Stomach smooth muscle (tissue), 2 donors: ENCODE measurements at regions not wholly inside any gene's neighbourhood (a gene's known extent, or its start where the extent isn't known, plus 50 kb on each side); places are given as distances from the start of the nearest gene placed in this dataset.

ENCODE experiments used
- H3K27ac ChIP-seq: one replicate; pipeline ENCODE4 v1.7.0; 2013; ENCODE audit warnings: mild to moderate bottlenecking, low read length, inconsistent platforms
- H3K27me3 ChIP-seq, 2 donors: one replicate each; pipeline ENCODE4 v1.7.0; 2013; ENCODE audit warnings: low read length in 2 of 2; ENCODE audit not compliant: insufficient read depth in 2 of 2, control insufficient read depth in 1 of 2
- H3K36me3 ChIP-seq, 2 donors: one replicate each; pipeline ENCODE4 v1.7.0; 2013; ENCODE audit warnings: low read length in 2 of 2; ENCODE audit not compliant: control insufficient read depth in 2 of 2, insufficient read depth in 2 of 2
- H3K4me1 ChIP-seq: one replicate; pipeline ENCODE4 v1.7.0; 2013; ENCODE audit warnings: low read length; ENCODE audit not compliant: control insufficient read depth, insufficient read depth
- H3K4me3 ChIP-seq, 2 donors: one replicate each; pipeline ENCODE4 v1.7.0; 2013; ENCODE audit warnings: low read length in 2 of 2
- H3K9ac ChIP-seq, 2 donors: one replicate each; pipeline ENCODE4 v1.7.0; 2013; ENCODE audit warnings: low read length in 2 of 2, mild to moderate bottlenecking in 1 of 2
- H3K9me3 ChIP-seq, 2 donors: one replicate each; pipeline ENCODE4 v1.7.0; 2013; ENCODE audit warnings: low read length in 2 of 2; ENCODE audit not compliant: control insufficient read depth in 2 of 2
- donor health status: healthy.
- donor health status: Pancreatic carcinoma.

DNA sequence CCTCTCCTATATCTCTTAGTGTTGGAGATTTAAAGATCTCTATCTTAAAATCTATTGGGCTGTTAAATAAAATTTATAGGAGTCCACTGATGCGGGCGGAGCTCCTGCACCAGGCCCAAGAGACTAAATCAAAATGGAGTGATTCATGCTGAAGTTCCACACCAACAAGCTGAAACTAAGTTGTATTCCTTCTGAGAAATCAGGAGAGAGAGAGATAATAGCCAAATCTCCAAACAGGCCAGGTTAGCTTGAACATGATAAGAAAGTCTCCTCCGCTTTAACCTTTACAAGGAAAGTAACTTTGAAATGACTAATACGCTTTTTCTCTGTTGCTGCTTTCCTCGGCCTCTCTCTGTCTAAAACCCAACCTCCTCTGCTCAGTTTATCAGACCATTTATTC lies 241.9 kb upstream of the NBEA start:
- Histone ChIP-seq H3K4me3 (no peak overlapping the region), H3K27me3 (no peaks in the 10 kb centered on the region), H3K36me3 (no peaks in the 10 kb centered on the region), H3K27ac (no peak overlapping the region), H3K4me1 (no peaks in the 10 kb centered on the region), H3K9me3 (no peaks in the 10 kb centered on the region), H3K9ac (no peak overlapping the region)

DNA sequence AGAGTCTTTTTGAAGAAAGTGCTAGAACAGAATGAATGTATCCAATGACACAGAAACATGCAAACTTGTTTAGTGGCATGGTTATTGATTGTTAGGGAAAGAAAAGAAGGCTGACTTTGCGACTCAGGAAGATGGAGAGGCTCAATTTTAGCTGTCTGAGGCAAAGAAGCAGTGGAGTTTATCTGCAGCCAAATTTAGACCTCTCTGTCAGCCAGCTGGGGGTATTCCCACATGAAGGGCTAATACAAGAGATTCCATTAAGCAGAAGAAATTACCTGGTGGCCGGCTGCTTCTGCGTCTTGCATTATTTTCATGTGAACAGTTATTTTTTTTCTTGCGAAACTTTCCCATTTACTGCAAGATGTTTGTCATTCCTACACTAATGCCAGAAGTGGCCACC lies 240.2 kb upstream of the NBEA start:
- Histone ChIP-seq H3K9ac (no peak overlapping the region), H3K36me3 (no peaks in the 10 kb centered on the region), H3K27ac (no peak overlapping the region), H3K4me1 (no peaks in the 10 kb centered on the region), H3K4me3 (no peak overlapping the region), H3K27me3 (no peaks in the 10 kb centered on the region), H3K9me3 (no peaks in the 10 kb centered on the region)

DNA sequence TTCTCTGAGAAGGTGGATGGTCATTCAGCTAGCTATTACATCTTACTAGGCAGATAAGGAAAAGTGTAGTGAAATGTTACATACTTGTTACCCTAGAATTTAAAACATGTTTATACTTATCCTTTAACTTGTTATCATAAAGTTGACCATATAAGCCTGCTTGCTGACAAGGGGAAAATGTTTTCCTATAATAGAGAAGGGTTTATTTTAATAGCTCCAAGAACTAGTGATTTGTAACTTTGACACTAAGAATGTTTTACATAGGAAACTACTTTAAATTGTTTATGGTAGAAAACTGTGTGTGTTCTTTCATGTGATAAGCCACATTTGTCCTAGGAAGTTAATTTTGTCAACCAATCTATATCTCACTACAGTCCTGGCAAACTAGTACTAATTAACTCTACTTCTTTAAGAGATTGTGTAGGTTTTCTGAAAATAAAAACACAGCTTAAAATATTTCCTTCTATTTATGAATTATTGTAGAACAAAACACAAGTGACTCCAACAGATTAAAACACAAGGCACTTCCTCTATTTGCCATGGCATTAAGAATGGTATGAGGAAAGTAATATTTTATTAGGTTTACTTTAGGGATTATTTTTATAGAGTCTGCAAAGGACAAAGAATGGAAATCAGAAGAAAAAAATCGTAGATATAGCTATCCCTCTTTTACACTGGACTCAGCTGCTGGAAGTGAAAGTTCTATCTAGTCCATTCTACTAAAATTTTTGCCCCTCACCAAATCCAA lies 233.3 kb upstream of the NBEA start:
- no peaks in the 10 kb centered on the region for H3K36me3 ChIP-seq
- H3K4me1 ChIP-seq = no peaks in the 10 kb centered on the region
- H3K9me3 ChIP-seq = peaks cover 0 to 6% of the 10 kb centered on the region in 2 donors
- no peak overlapping the region for H3K27ac ChIP-seq
- H3K9ac ChIP-seq = no peak overlapping the region
- H3K4me3 ChIP-seq = no peak overlapping the region
- no peaks in the 10 kb centered on the region for H3K27me3 ChIP-seq

DNA sequence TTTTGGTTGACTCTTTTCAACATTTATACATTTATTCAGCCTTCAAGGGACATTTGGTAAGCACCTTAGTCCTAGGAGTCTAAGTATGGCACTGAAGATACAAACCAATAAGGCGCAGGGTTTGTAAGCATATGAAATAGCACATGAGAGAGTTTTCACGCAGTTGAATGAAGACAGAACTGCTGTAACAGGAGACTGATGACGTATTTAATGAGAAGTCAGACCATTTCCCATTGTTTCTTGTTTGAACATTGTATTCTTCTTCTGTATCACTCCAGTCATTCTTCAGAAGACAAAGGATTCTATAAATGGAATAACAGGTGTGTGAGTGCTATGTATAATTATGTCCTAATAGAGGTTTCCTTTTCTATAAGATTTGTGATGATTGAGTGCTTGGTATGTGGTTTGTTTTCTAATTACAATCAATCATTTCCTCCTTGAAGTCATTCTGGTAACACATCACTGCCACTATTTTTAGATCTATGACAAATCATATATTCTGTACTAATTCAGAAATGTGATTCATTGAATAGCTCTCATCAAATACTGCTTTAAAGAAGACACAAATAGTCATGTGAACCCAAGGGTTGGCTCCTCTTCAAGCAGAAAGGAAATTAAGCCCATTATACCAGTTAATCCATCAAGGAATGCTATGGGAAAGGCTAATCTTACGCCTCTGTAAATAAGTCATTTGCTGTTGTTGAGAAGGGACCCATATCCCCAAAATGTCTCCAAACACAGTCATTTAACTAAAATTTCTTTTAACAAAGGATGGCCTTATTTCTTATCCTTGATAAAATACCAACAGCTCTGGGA lies 222.8 kb upstream of the NBEA start:
- no peaks in the 10 kb centered on the region for H3K4me1 ChIP-seq
- no peaks in the 10 kb centered on the region for H3K36me3 ChIP-seq
- no peaks in the 10 kb centered on the region for H3K9me3 ChIP-seq
- no peak overlapping the region for H3K27ac ChIP-seq
- no peak overlapping the region for H3K9ac ChIP-seq
- H3K27me3 ChIP-seq = no peaks in the 10 kb centered on the region
- no peak overlapping the region for H3K4me3 ChIP-seq

DNA sequence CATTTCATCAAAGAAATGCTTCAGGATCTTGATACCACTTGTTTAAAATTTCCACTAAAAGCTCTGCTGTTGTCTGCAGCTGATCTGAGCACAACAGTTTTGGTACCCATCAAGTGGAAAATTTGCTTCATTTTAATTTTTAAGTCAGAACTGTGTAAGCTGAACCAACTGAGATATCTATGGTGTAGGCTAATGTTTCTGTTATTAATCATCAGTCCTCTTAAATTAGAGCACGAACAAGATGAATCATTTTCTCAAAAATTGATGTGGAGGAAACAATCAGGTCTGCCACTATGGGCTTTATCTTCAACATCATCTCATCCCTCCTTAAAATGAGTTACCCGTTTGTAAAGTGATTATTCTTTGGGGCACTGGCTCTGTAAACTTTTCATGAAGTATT lies 221.5 kb upstream of the NBEA start:
- Histone ChIP-seq H3K27me3 (no peaks in the 10 kb centered on the region), H3K4me3 (no peak overlapping the region), H3K27ac (no peak overlapping the region), H3K36me3 (no peaks in the 10 kb centered on the region), H3K9me3 (no peaks in the 10 kb centered on the region), H3K9ac (no peak overlapping the region), H3K4me1 (no peaks in the 10 kb centered on the region)

DNA sequence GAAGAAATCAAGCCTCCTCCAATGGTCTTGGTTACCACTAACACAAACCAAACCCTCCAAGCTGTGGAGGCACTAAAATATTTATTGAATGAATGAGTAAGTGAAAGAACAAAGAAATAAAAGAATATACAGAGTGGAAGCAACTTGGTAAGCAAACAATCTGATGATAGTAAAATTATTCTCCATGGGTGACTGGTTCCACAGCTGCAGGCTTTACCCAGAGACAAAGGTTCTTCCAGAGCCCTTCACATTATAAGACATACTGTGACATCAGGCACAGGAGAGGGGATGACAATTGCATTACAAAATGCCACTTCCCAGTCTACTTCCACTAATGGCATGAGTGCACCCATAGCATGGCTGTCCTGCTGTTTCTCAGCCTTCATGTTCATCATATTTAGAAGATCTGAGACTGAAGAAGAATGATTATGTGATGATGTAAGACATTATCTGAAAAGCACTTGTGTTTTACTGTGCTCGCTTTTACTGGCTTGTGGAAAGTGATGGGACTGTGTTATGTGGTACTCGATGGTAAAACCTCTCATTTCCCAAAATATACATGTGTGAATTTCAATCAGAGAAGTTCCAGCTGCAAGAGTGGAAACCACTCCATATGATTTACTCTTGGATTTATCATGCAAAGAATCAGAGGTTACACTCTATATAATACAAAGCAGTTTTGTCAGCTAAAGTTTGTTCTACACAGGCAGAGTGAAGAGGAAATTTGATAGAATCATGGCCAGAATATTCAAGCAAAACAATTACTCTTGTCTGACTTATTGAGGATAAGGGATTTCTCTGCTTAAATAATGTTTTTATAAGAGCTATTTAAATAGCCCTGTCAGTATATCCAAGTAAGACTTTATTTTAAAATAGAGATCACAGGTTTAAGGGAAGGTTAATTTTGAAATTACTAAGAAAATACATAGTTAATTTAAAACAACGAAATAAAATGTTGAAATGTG lies 220.2 kb upstream of the NBEA start:
- Histone ChIP-seq H3K27ac (no peak overlapping the region), H3K9ac (no peak overlapping the region), H3K9me3 (no peaks in the 10 kb centered on the region), H3K27me3 (no peaks in the 10 kb centered on the region), H3K36me3 (no peaks in the 10 kb centered on the region), H3K4me1 (no peaks in the 10 kb centered on the region), H3K4me3 (no peak overlapping the region)

DNA sequence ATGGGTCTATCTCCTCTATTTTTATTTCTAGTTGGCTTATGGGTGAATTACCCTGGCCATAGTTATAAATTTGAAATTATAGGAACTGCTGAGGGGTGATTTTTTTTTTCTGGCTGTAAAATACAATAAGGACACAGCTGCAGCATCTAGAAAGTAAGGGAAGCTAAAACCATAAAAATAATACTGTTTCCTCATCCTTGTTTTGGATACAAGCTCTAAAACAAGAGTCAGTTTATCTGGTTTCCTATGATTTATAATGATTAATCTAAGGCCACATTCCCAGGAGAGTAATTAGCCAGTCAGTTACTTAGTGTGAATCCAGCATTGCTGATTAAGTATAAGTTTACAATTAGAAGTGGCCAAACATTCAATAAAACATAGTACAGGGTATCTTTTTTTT lies 219.1 kb upstream of the NBEA start:
- no peak overlapping the region for H3K27ac ChIP-seq
- H3K36me3 ChIP-seq = no peaks in the 10 kb centered on the region
- no peak overlapping the region for H3K9ac ChIP-seq
- no peaks in the 10 kb centered on the region for H3K27me3 ChIP-seq
- H3K4me1 ChIP-seq = no peaks in the 10 kb centered on the region
- no peaks in the 10 kb centered on the region for H3K9me3 ChIP-seq
- no peak overlapping the region for H3K4me3 ChIP-seq

DNA sequence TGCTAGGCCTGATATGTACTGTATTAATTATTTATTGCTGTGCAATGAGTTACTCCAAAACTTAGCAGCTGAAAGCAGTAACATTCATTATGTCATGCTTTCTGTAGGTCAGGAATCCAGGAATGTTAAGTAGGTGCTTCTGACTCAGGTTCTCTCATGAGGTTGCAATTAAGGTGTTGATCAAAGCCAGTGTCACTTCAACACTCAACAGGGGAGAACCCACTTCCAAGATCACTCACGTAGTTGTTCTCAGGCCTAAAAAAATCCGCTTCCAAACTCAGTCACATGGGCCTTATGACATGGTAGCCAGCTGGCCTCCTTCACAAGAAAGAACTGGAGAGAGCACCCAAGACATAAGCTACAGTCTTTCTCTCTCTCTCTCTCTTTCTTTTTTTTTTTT lies 211.1 kb upstream of the NBEA start:
- H3K27ac ChIP-seq = no peak overlapping the region
- no peaks in the 10 kb centered on the region for H3K4me1 ChIP-seq
- H3K36me3 ChIP-seq = no peaks in the 10 kb centered on the region
- no peaks in the 10 kb centered on the region for H3K27me3 ChIP-seq
- no peak overlapping the region for H3K4me3 ChIP-seq
- H3K9me3 ChIP-seq = no peaks in the 10 kb centered on the region
- H3K9ac ChIP-seq = no peak overlapping the region

DNA sequence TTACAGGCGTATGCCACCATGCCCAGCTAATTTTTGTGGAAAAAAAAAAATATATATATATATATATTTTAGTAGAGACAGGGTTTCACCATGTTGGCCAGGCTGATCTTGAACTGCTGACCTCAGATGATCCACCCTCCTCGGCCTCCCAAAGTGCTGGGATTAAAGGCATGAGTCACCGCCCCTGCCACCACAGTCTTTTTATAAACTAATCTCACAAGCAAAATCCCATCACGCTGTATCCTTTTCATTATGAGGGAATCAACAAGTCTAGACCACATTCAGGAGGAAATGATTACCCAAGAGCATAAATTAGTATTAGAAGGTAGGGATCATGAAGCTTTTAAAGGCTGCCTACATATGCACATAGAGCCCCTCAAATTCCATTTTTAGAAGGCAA lies 210.6 kb upstream of the NBEA start:
- Histone ChIP-seq H3K4me3 (no peak overlapping the region), H3K27ac (no peak overlapping the region), H3K9me3 (no peaks in the 10 kb centered on the region), H3K4me1 (no peaks in the 10 kb centered on the region), H3K27me3 (no peaks in the 10 kb centered on the region), H3K9ac (no peak overlapping the region), H3K36me3 (no peaks in the 10 kb centered on the region)

DNA sequence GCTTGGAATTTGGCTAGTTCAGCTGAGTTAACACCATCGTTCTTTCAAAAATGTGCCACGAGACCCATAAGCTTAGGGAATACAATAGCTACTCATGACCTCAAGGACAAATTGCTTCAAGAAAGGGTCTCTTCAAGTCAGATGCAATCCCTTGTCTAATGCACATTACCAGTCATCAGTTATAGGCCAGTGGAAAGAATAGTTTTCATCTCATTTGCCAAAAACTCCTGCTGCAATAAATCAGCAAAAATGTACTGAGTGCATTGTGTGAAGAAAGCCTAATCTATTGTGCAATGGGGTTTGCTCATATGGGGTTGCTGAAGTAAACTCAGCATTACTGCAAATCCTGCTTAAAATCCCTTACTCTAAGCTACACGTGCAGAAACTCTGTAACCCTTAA lies 208.3 kb upstream of the NBEA start:
- no peak overlapping the region for H3K4me3 ChIP-seq
- no peak overlapping the region for H3K27ac ChIP-seq
- H3K27me3 ChIP-seq = no peaks in the 10 kb centered on the region
- no peak overlapping the region for H3K9ac ChIP-seq
- H3K9me3 ChIP-seq = no peaks in the 10 kb centered on the region
- no peaks in the 10 kb centered on the region for H3K36me3 ChIP-seq
- H3K4me1 ChIP-seq = no peaks in the 10 kb centered on the region
